Fibroblast of lung (primary cell): ENCODE measurements at regions not wholly inside any gene's neighbourhood (a gene's known extent, or its start where the extent isn't known, plus 50 kb on each side); places are given as distances from the start of the nearest gene placed in this dataset.

Source experiments
- DNase-seq, 2 donors: peaks; one replicate each; pipeline versions ENCODE4 v3.0.0 to v3.0.0-alpha.2; 2010; ENCODE audit warnings: low read depth in 2 of 2
- H2AFZ ChIP-seq: 2 replicates; pipeline ENCODE4 v1.5.1; 2012; ENCODE audit warnings: low read length, control low read depth, inconsistent platforms
- H3K27ac ChIP-seq: 2 replicates; pipeline ENCODE4 v1.5.1; 2011; ENCODE audit warnings: low read length, control low read depth; ENCODE audit not compliant: insufficient read depth
- H3K27me3 ChIP-seq: 2 replicates; pipeline ENCODE4 v1.5.1; 2011; ENCODE audit warnings: mild to moderate bottlenecking, low read length; ENCODE audit not compliant: control insufficient read depth, insufficient read depth
- H3K36me3 ChIP-seq: 2 replicates; pipeline ENCODE4 v1.5.1; 2011; ENCODE audit warnings: low read length; ENCODE audit not compliant: control insufficient read depth, insufficient read depth
- H3K4me1 ChIP-seq: 2 replicates; pipeline ENCODE4 v1.5.1; 2011; ENCODE audit warnings: low read length; ENCODE audit not compliant: control insufficient read depth, insufficient read depth; ENCODE audit errors: extremely low read depth
- H3K4me2 ChIP-seq: 2 replicates; pipeline ENCODE4 v1.5.1; 2011; ENCODE audit warnings: low read length, control low read depth; ENCODE audit not compliant: insufficient read depth; ENCODE audit errors: extremely low read depth
- H3K4me3 ChIP-seq, 4 experiments: fragments of 200-600 bp in 1 of 4; sonication (generic) in 1 of 4; replicated peaks in 1 of 4; 2 replicates each; pipeline ENCODE4 v1.5.1; 2011 to 2016; ENCODE audit warnings: low read length in 4 of 4, low read depth in 3 of 4, mild to moderate bottlenecking in 3 of 4, control low read depth in 2 of 4, inconsistent platforms in 1 of 4, mixed read lengths in 1 of 4; ENCODE audit not compliant: insufficient read depth in 1 of 4; ENCODE audit errors: control extremely low read depth in 1 of 4
- H3K79me2 ChIP-seq: 2 replicates; pipeline ENCODE4 v1.5.1; 2012; ENCODE audit warnings: mild to moderate bottlenecking, low read length, inconsistent platforms; ENCODE audit not compliant: control insufficient read depth, insufficient read depth
- H3K9ac ChIP-seq: 2 replicates; pipeline ENCODE4 v1.5.1; 2011; ENCODE audit warnings: mild to moderate bottlenecking, low read length, control low read depth; ENCODE audit not compliant: insufficient read depth
- H3K9me3 ChIP-seq: 2 replicates; pipeline ENCODE4 v1.5.1; 2012; ENCODE audit warnings: low read depth, low read length; ENCODE audit not compliant: control insufficient read depth, insufficient read depth
- H4K20me1 ChIP-seq: 2 replicates; pipeline ENCODE4 v1.5.1; 2011; ENCODE audit warnings: low read length; ENCODE audit not compliant: control insufficient read depth, insufficient read depth; ENCODE audit errors: extremely low read depth
- CTCF ChIP-seq, 2 donors: IDR thresholded peaks in 1 of 2; conservative IDR thresholded peaks in 1 of 2; 1 replicate in 1 of 2; 2 replicates in 1 of 2; pipeline ENCODE4 v1.5.1; 2011 to 2012; ENCODE audit warnings: low read length in 2 of 2, control low read depth in 1 of 2, inconsistent platforms in 1 of 2, low read depth in 1 of 2, mild to moderate bottlenecking in 1 of 2
- EZH2 ChIP-seq: IDR thresholded peaks from 2 replicates; pipeline ENCODE4 v1.5.1; 2012; ENCODE audit warnings: low read length, control low read depth, mild to moderate bottlenecking; ENCODE audit errors: missing control alignments

DNA sequence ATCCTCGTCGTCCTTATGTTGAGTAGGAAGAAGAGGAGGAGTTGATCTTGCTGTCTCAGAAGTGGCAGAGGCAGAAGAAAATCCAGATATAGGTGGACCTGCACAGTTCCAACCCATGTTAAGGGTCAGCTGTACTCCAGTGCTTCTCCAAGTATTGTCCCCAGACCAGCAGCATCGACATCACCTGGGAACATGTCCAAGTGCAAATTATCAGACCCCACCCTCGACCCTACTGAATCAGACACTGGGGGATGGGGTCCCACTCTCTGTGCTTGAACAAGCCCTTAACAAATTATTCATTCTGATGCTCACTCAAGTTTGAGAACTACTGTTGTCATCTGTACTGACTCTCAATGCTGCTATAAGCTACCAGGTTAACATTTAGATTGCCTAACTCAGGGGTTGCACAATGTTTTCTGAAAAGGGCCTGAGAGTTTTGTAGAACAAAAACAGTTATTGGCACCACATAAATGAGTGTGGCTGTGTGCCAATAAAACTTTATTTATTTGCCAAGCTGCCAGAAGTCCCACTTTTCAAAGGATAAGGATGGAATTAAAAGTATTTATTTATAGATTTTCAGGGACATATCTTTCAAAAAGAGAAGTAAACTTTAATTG, 226.7 kb upstream of the IPO5 start:
- Histone ChIP-seq H3K9ac (no peak overlapping the region), H3K4me2 (no peak overlapping the region), H3K4me3 (no peak overlapping the region), H3K36me3 (no peaks in the 10 kb centered on the region), H2AFZ (no peak overlapping the region), H3K27me3 (no peaks in the 10 kb centered on the region), H3K9me3 (no peaks in the 10 kb centered on the region), H3K79me2 (no peaks in the 10 kb centered on the region), H4K20me1 (no peaks in the 10 kb centered on the region), H3K4me1 (no peaks in the 10 kb centered on the region), H3K27ac (no peak overlapping the region)
- no peak for TF ChIP-seq EZH2
- TF ChIP-seq CTCF (conservative IDR thresholded peaks at IDR 0.05 in 1 of 2, IDR thresholded peaks at IDR 0.05 in 1 of 2; ENCODE audit: low read depth in 1 of 2, low read length in 2 of 2), result no peak
- peak in 1 of 2 donors; percentile 68 for DNase-seq

GRCh38 chr13:97727991-97728390, 225.5 kb upstream of the IPO5 start:
- H3K9ac ChIP-seq, result no peak overlapping the region
- no peak for TF ChIP-seq CTCF (conservative IDR thresholded peaks at IDR 0.05 in 1 of 2, IDR thresholded peaks at IDR 0.05 in 1 of 2; ENCODE audit: low read depth in 1 of 2, low read length in 2 of 2)
- TF ChIP-seq EZH2, result no peak
- H3K4me3 ChIP-seq, result no peak overlapping the region
- H2AFZ ChIP-seq, result no peak overlapping the region
- H4K20me1 ChIP-seq, result no peaks in the 10 kb centered on the region
- H3K9me3 ChIP-seq, result no peaks in the 10 kb centered on the region
- no peak for DNase-seq
- no peak overlapping the region for H3K27ac ChIP-seq
- H3K36me3 ChIP-seq, result no peaks in the 10 kb centered on the region
- no peak overlapping the region for H3K4me2 ChIP-seq
- H3K4me1 ChIP-seq, result no peaks in the 10 kb centered on the region
- no peaks in the 10 kb centered on the region for H3K27me3 ChIP-seq
- H3K79me2 ChIP-seq, result no peaks in the 10 kb centered on the region

- Histone ChIP-seq H3K4me3 (no peak overlapping the region), H3K79me2 (no peaks in the 10 kb centered on the region), H3K36me3 (no peaks in the 10 kb centered on the region), H3K4me2 (no peak overlapping the region), H3K27me3 (no peaks in the 10 kb centered on the region), H3K9ac (no peak overlapping the region), H3K4me1 (no peaks in the 10 kb centered on the region), H4K20me1 (no peaks in the 10 kb centered on the region), H3K9me3 (no peaks in the 10 kb centered on the region), H3K27ac (no peak overlapping the region), H2AFZ (no peak overlapping the region)
- DNase-seq, result no peak
- TF ChIP-seq CTCF (conservative IDR thresholded peaks at IDR 0.05 in 1 of 2, IDR thresholded peaks at IDR 0.05 in 1 of 2; ENCODE audit: low read depth in 1 of 2, low read length in 2 of 2) (no peak), EZH2 (no peak)
Observed at GRCh38 chr13:97736436-97736835, 217.0 kb upstream of the IPO5 start.
